GM12873 (cell line): ENCODE measurements at regions not wholly inside any gene's neighbourhood (a gene's known extent, or its start where the extent isn't known, plus 50 kb on each side); places are given as distances from the start of the nearest gene placed in this dataset.

ENCODE experiments used
- TF ChIP-seq, protein P1 (sequence below): IDR thresholded peaks from 2 replicates; pipeline ENCODE4 v1.5.1; 2012; ENCODE audit warnings: low read depth, mild to moderate bottlenecking, moderate library complexity, low read length, control low read depth; ENCODE audit not compliant: insufficient read depth; ENCODE audit errors: missing control alignments

DNA sequence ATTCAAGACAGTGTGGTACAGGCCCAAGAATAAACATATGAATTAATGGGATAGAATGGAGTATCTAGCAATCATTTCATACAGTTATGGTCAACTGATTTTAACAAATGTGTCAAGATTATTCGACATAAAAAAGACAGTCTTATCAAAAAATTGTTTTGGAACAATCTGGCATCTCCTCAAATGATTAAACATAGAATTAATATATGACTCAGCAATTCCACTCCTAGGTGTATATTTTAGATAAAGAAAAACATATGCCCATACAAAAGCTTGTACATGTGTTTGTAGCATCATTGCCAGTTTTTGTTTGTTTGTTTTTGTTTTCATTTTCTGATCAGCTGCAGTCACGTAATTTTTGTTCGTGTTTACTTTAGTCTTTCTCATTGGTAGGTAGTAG lies 1188.3 kb downstream of the BRINP3 start:
- TF ChIP-seq, protein P1, sequence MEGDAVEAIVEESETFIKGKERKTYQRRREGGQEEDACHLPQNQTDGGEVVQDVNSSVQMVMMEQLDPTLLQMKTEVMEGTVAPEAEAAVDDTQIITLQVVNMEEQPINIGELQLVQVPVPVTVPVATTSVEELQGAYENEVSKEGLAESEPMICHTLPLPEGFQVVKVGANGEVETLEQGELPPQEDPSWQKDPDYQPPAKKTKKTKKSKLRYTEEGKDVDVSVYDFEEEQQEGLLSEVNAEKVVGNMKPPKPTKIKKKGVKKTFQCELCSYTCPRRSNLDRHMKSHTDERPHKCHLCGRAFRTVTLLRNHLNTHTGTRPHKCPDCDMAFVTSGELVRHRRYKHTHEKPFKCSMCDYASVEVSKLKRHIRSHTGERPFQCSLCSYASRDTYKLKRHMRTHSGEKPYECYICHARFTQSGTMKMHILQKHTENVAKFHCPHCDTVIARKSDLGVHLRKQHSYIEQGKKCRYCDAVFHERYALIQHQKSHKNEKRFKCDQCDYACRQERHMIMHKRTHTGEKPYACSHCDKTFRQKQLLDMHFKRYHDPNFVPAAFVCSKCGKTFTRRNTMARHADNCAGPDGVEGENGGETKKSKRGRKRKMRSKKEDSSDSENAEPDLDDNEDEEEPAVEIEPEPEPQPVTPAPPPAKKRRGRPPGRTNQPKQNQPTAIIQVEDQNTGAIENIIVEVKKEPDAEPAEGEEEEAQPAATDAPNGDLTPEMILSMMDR = no peak

DNA sequence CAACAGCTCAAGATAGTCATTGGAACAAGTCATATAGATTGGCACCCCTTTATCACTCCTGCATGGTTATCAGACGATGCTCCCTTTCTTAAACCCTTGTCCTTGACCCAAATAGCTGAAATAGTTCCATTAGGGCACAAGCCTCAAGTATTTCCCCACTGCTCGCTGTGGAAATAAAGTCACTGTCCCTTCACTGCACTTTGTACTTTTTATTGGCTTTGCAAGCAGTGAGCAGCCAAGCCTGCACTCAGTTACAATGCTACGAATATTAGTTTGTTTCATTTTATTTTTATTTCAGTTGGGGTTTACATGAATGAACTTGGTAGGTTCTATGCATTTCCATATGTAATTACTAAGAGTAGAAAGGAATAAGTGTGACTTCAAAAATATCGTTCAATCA lies 1176.4 kb downstream of the BRINP3 start:
- TF ChIP-seq, protein P1 = no peak

DNA sequence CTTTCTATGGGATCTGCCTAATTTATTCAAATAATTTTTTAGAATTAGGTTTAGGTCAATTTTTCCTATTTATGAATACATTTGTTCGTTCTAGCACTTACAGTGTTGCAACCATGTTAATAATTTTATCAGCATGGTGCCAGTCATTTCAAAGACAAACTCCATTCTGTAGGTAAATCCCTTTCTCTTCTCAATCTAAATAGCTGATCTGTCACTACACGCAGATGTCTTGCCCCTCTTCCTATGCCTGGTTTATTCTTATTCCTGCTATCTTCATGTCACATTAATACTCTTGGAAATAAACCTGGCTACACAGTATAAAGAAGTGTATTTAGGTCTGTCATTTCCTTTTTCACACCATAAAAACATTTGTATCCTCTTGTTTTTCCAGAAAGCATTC lies 1172.4 kb downstream of the BRINP3 start:
- TF ChIP-seq, protein P1 = no peak

DNA sequence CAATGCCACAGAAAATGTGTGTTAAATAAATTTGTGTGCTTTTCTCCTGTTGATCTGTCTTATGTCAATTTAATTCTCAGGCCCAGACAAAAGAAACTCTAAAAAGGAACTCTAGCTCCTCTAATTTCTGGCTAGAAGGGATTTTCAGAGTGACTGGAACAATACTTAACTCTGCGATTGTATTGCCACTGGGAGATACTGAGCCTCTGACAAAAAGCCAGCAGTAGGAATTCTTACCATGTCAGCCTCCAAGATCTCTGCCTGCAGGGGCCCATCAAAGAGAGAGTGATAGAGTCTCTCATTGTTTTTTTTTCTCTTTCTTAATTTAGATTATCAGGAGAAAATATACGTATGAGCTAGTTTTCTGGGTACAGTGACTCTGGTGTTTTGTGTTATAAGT lies 1165.7 kb downstream of the BRINP3 start:
- TF ChIP-seq, protein P1 = no peak

DNA sequence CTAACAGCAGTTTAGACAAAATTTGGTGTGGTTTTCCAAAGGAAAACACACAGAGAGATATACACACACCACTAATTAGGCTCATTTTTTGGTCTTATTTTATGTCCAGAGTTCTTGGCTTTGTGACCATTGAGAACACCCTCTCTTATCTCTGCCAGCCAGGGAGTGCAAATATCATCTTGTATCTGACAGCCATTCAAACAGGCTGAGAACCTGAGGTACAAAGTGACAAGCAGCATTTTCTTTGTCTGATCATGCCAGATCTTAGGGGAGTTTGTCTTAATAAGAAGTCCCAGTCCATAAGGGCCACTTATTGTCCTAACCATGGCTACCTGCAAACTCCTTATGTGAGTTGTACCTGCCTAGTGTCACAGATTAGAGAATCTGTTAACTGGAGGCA lies 1165.2 kb downstream of the BRINP3 start:
- TF ChIP-seq, protein P1 = no peak

DNA sequence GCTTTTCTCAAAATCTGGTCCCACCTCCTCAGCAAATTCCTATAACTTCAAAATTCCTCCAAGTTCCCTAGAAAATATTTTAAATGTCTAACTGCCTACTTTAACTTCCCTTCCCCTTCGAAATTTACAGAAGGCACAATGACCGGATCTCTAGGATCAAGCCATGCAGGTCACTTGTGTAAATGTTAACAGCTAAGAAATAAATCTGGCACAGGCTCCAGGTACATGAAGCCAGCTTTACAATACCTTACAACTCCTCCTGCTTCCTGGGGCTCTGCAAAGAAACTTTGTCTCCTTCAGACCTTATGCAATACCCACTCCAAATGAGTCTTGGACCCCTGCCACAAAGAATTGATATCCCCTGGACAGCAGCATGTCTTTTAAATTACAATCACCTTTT lies 1164.2 kb downstream of the BRINP3 start:
- TF ChIP-seq, protein P1 = no peak

DNA sequence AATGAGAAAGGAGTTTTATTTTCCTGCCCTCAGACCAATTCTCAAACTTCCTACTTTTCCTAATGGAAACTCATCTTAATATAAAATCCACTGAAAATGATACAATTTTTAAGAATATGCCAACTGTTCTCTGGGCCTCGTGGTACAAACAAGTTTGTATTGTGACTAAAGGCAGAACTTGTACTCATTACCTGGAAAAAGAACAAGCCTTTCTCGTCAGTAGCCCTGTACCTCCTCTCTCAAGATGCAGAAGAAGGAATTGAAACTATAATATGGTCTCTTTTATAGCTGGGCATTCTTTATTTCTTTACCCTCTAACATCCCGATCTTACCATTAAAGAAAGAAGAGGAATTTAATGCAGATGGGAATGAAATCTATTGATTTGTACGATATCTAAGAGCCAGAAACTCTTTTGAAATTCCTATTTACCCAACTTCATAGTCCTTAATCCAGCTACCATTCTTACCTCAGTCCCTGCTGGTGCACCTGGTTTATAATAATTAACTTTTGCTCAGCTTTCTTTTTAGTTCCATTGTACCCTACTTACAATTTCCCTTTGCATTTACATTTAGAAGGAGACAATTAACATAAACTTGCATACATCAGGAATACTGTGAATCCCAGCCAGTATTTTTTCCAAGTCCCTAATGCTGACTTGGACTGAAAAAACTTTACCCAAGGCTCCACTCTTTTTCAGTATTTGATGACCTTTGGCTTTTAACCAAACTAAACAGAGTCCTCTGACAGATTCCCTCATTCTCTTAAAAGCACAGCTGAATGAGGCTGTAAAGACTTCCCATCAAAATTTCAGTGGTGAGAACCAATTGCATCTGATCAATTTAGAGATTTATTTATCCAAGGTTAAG lies 1162.4 kb downstream of the BRINP3 start:
- TF ChIP-seq, protein P1 = no peak
